ENCODE measurements at regions not wholly inside any gene's neighbourhood (a gene's known extent, or its start where the extent isn't known, plus 50 kb on each side); places are given as distances from the start of the nearest gene placed in this dataset.

- DNase-seq (ENCODE audit: low read depth): no peak
Observed at GRCh38 chr5:68379275-68380036, 163.9 kb downstream of the PIK3R1 start.

GRCh38 chr5:68380078-68380477 lies 164.5 kb downstream of the PIK3R1 start:
- DNase-seq (ENCODE audit: low read depth): no peak

GRCh38 chr5:68381060-68381459 lies 165.5 kb downstream of the PIK3R1 start:
- no peak for DNase-seq (ENCODE audit: low read depth)

GRCh38 chr5:68381909-68382308 lies 166.4 kb downstream of the PIK3R1 start:
- no peak for DNase-seq (ENCODE audit: low read depth)

- no peak for DNase-seq (ENCODE audit: low read depth)
Observed at GRCh38 chr5:68382640-68383039, 167.1 kb downstream of the PIK3R1 start.

- DNase-seq (ENCODE audit: low read depth): no peak
Observed at GRCh38 chr5:68383888-68384310, 168.3 kb downstream of the PIK3R1 start.

- DNase-seq (ENCODE audit: low read depth): no peak
Observed at GRCh38 chr5:68384936-68385594, 169.5 kb downstream of the PIK3R1 start.

GRCh38 chr5:68385936-68386335 lies 170.4 kb downstream of the PIK3R1 start:
- DNase-seq (ENCODE audit: low read depth): no peak

- no peak for DNase-seq (ENCODE audit: low read depth)
Observed at GRCh38 chr5:68387074-68387796, 171.7 kb downstream of the PIK3R1 start.

GRCh38 chr5:68389618-68390017 lies 174.1 kb downstream of the PIK3R1 start:
- DNase-seq (ENCODE audit: low read depth): no peak

GRCh38 chr5:68392617-68393016 lies 177.1 kb downstream of the PIK3R1 start:
- DNase-seq (ENCODE audit: low read depth): no peak

- DNase-seq (ENCODE audit: low read depth): no peak
Observed at GRCh38 chr5:68395302-68395701, 179.7 kb downstream of the PIK3R1 start.

GRCh38 chr5:68395926-68396511 lies 180.5 kb downstream of the PIK3R1 start:
- DNase-seq (ENCODE audit: low read depth): no peak

GRCh38 chr5:68396722-68397121 lies 181.2 kb downstream of the PIK3R1 start:
- DNase-seq (ENCODE audit: low read depth): no peak

- DNase-seq (ENCODE audit: low read depth): no peak
Observed at GRCh38 chr5:68398146-68398812, 182.7 kb downstream of the PIK3R1 start.

- no peak for DNase-seq (ENCODE audit: low read depth)
Observed at GRCh38 chr5:68403301-68403700, 187.7 kb downstream of the PIK3R1 start.

- DNase-seq (ENCODE audit: low read depth): no peak
Observed at GRCh38 chr5:68404246-68404645, 188.7 kb downstream of the PIK3R1 start.

GRCh38 chr5:68405026-68405684 lies 189.6 kb downstream of the PIK3R1 start:
- no peak for DNase-seq (ENCODE audit: low read depth)

GRCh38 chr5:68405784-68406743 lies 190.5 kb downstream of the PIK3R1 start:
- no peak for DNase-seq (ENCODE audit: low read depth)

GRCh38 chr5:68406767-68407241 lies 191.2 kb downstream of the PIK3R1 start:
- DNase-seq (ENCODE audit: low read depth): no peak

All from stimulated activated CD8-positive, alpha-beta memory T cell treated with anti-CD3 and anti-CD28 coated beads, Interleukin-12 subunit alpha, Interleukin-12 subunit beta, amount 100 ng/mL, for 4 hours (primary cell).